Prostate gland (tissue), 2 donors: ENCODE measurements at regions not wholly inside any gene's neighbourhood (a gene's known extent, or its start where the extent isn't known, plus 50 kb on each side); places are given as distances from the start of the nearest gene placed in this dataset.
A peak's percentile ranks its signal among the peaks of the same experiment; 100 is the strongest.

Experiments used
- DNase-seq: peaks from one replicate; pipeline ENCODE4 v3.0.0-alpha.2; 2019; ENCODE audit warnings: low spot score
- H3K27ac ChIP-seq, 2 donors: fragments of 200-600 bp; sonication (generic); 2 replicates each; pipeline ENCODE4 v1.5.1; 2017 to 2019
- H3K27me3 ChIP-seq: fragments of 200-600 bp; sonication (generic); replicated peaks from 2 replicates; pipeline ENCODE4 v1.5.1; 2019; ENCODE audit not compliant: insufficient read depth
- H3K36me3 ChIP-seq, 2 donors: fragments of 200-600 bp; sonication (generic); 1 replicate in 1 of 2; 2 replicates in 1 of 2; pipeline versions ENCODE4 v1.5.1 to v1.8.1; 2017 to 2019
- H3K4me1 ChIP-seq: fragments of 200-600 bp; sonication (generic); replicated peaks from 2 replicates; pipeline ENCODE4 v1.5.1; 2019
- H3K4me3 ChIP-seq, 2 donors: fragments of 200-600 bp; sonication (generic); 2 replicates each; pipeline ENCODE4 v1.5.1; 2017 to 2019
- H3K9me3 ChIP-seq: fragments of 200-600 bp; sonication (generic); 2 replicates; pipeline ENCODE4 v1.5.1; 2017
- CTCF ChIP-seq, 4 experiments: fragments of 200-600 bp in 2 of 4; fragments of 450-650 bp in 2 of 4; sonication (generic) in 2 of 4; IDR thresholded peaks; 1 replicate in 3 of 4; 2 replicates in 1 of 4; pipeline ENCODE4 v1.5.1; 2016 to 2019; ENCODE audit warnings: antibody characterized with exemption in 4 of 4, mild to moderate bottlenecking in 2 of 4, moderate library complexity in 2 of 4
- POLR2A ChIP-seq: fragments of 450-650 bp; IDR thresholded peaks from one replicate; pipeline ENCODE4 v1.6.1; 2016; ENCODE audit warnings: antibody characterized with exemption, mild to moderate bottlenecking
- POLR2AphosphoS5 ChIP-seq: sonication (generic); formaldehyde crosslinking; IDR thresholded peaks from one replicate; pipeline ENCODE4 v1.6.1; 2017; ENCODE audit warnings: antibody characterized with exemption
- WGBS: methylation state at CpG from one replicate; pipeline ENCODE4 v1.1.5; 2018; 5-methylcytosine and 5-hydroxymethylcytosine counted together
- intact Hi-C: fragments of 100-400 bp; cut with DNase I; formaldehyde crosslinking; loops from one replicate; pipeline ENCODE4 v1.14.2; 2022

- no peak overlapping the region for H3K27ac ChIP-seq
- 84% methylated on average over 4 of the region's 4 CpGs for WGBS
- intact Hi-C loops, result no loop called here
Observed at GRCh38 chr5:67263656-67264408, 67.2 kb upstream of the CD180 start.

GRCh38 chr5:67262956-67263355 lies 66.4 kb upstream of the CD180 start:
- Histone ChIP-seq H3K9me3 (no peaks in the 10 kb centered on the region), H3K4me1 (no peaks in the 10 kb centered on the region), H3K27ac (no peak overlapping the region), H3K4me3 (no peak overlapping the region), H3K27me3 (no peaks in the 10 kb centered on the region), H3K36me3 (no peaks in the 10 kb centered on the region)
- intact Hi-C loops, result no loop called here
- TF ChIP-seq CTCF (IDR thresholded peaks at IDR 0.05) (no peak), POLR2A (no peak), POLR2AphosphoS5 (no peak)
- DNase-seq, result no peak

More at GRCh38 chr5:67263656-67264408, 67.2 kb upstream of the CD180 start:
- TF ChIP-seq POLR2A, result no peak
- no peak for TF ChIP-seq CTCF (IDR thresholded peaks at IDR 0.05)
- no peak for TF ChIP-seq POLR2AphosphoS5
- Histone ChIP-seq H3K4me1 (no peaks in the 10 kb centered on the region), H3K9me3 (no peaks in the 10 kb centered on the region), H3K27me3 (no peaks in the 10 kb centered on the region), H3K36me3 (no peaks in the 10 kb centered on the region), H3K4me3 (no peak overlapping the region)
- DNase-seq, result no peak

GRCh38 chr5:67262206-67262605 lies 65.6 kb upstream of the CD180 start:
- Histone ChIP-seq H3K9me3 (no peaks in the 10 kb centered on the region), H3K27ac (no peak overlapping the region), H3K36me3 (no peaks in the 10 kb centered on the region), H3K4me3 (no peak overlapping the region), H3K27me3 (no peaks in the 10 kb centered on the region), H3K4me1 (no peaks in the 10 kb centered on the region)
- no peak for TF ChIP-seq POLR2AphosphoS5
- TF ChIP-seq CTCF (IDR thresholded peaks at IDR 0.05), result no peak
- TF ChIP-seq POLR2A, result no peak
- intact Hi-C loops, result no loop called here
- 72% methylated on average over 5 of the region's 5 CpGs for WGBS
- DNase-seq, result no peak

GRCh38 chr5:67259548-67260215 lies 63.1 kb upstream of the CD180 start:
- no peaks in the 10 kb centered on the region for H3K27me3 ChIP-seq
- no peak for DNase-seq
- H3K36me3 ChIP-seq, result no peaks in the 10 kb centered on the region
- H3K4me1 ChIP-seq, result no peaks in the 10 kb centered on the region
- H3K27ac ChIP-seq, result no peak overlapping the region
- intact Hi-C loops, result no loop called here
- no peak for TF ChIP-seq CTCF (IDR thresholded peaks at IDR 0.05)
- no peak for TF ChIP-seq POLR2A
- no peak for TF ChIP-seq POLR2AphosphoS5
- no peak overlapping the region for H3K4me3 ChIP-seq
- no peaks in the 10 kb centered on the region for H3K9me3 ChIP-seq
- 81% methylated on average over 5 of the region's 5 CpGs for WGBS

GRCh38 chr5:67257500-67257899 lies 60.9 kb upstream of the CD180 start:
- no peak for TF ChIP-seq CTCF (IDR thresholded peaks at IDR 0.05)
- no peak for TF ChIP-seq POLR2A
- peak; percentile 83 for TF ChIP-seq POLR2AphosphoS5
- H3K4me1 ChIP-seq, result no peaks in the 10 kb centered on the region
- H3K36me3 ChIP-seq, result no peaks in the 10 kb centered on the region
- 84% methylated on average over 2 of the region's 2 CpGs for WGBS
- DNase-seq, result no peak
- no peaks in the 10 kb centered on the region for H3K27me3 ChIP-seq
- intact Hi-C loops, result no loop called here
- H3K4me3 ChIP-seq, result no peak overlapping the region
- peak overlapping the region in 1 of 2 donors; percentile 38 for H3K27ac ChIP-seq
- H3K9me3 ChIP-seq, result no peaks in the 10 kb centered on the region
